ENCODE measurements at regions not wholly inside any gene's neighbourhood (a gene's known extent, or its start where the extent isn't known, plus 50 kb on each side); places are given as distances from the start of the nearest gene placed in this dataset.

DNA sequence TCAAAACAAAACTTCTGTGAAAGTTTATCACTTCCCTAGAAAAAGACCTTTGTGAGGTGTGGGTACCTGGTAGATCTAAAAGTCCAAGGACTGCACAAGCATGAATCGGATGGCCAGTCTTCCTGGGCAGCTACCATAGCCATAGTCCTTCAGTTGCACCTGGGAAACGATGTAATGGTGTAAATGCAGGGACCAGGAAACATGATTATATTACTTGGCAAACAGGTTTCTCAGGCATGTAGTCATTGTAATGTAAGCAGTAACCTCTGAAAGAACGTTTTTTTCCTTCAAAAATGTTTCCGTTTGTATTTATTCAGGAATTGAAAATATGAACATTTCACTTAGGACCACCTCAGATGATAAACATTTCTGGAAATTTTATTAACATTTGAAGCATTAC, 433.4 kb downstream of the DTWD2 start:
- TF ChIP-seq, protein P1, sequence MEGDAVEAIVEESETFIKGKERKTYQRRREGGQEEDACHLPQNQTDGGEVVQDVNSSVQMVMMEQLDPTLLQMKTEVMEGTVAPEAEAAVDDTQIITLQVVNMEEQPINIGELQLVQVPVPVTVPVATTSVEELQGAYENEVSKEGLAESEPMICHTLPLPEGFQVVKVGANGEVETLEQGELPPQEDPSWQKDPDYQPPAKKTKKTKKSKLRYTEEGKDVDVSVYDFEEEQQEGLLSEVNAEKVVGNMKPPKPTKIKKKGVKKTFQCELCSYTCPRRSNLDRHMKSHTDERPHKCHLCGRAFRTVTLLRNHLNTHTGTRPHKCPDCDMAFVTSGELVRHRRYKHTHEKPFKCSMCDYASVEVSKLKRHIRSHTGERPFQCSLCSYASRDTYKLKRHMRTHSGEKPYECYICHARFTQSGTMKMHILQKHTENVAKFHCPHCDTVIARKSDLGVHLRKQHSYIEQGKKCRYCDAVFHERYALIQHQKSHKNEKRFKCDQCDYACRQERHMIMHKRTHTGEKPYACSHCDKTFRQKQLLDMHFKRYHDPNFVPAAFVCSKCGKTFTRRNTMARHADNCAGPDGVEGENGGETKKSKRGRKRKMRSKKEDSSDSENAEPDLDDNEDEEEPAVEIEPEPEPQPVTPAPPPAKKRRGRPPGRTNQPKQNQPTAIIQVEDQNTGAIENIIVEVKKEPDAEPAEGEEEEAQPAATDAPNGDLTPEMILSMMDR (IDR thresholded peaks at IDR 0.05; ENCODE audit: control insufficient read depth, insufficient read depth, low read depth, low read length, missing control alignments): no peak
- DNase-seq (ENCODE audit: low read depth): no peak

GRCh38 chr5:118554241-118554640, 434.1 kb downstream of the DTWD2 start:
- no peak for DNase-seq (ENCODE audit: low read depth)
- no peak overlapping the region for H3K4me3 ChIP-seq (ENCODE audit: control insufficient read depth, low read depth, low read length)
- TF ChIP-seq, protein P1 (IDR thresholded peaks at IDR 0.05; ENCODE audit: control insufficient read depth, insufficient read depth, low read depth, low read length, missing control alignments): no peak

More for the DNA sequence above, 433.4 kb downstream of the DTWD2 start:
- H3K4me3 ChIP-seq (ENCODE audit: control insufficient read depth, low read depth, low read length): no peak overlapping the region

GRCh38 chr5:118553662-118554061, 434.7 kb downstream of the DTWD2 start:
- no peak overlapping the region for H3K4me3 ChIP-seq (ENCODE audit: control insufficient read depth, low read depth, low read length)
- TF ChIP-seq, protein P1 (IDR thresholded peaks at IDR 0.05; ENCODE audit: control insufficient read depth, insufficient read depth, low read depth, low read length, missing control alignments): no peak
- DNase-seq (ENCODE audit: low read depth): peak; percentile 99

DNA sequence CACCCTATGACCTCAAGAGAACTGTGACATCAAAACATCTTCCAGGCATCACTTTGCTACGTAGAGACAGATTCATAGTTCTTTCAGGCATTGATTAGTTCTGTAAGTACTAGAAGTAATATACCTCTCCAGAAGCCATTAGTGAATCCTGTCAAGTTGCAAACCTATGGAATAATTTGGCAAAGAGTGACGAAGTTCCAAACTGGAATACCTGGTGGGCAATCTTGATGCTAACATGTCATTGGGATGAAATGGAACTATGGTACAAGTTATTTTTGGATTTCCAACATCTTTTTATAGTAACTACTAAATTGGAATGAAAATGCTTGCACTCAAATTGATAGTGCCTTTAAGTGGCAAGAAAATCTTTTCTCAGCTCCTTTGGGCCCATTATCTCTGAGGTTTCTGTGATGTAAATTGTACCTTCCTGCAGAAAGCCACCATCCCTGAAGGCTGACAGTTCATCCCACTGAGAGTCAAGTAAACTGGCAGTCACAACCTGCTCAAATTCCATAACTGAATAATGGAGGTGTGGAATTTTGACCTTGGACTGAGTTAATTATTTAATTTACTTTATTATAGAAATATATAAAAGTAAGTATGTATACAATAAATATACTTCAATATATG, 435.5 kb downstream of the DTWD2 start:
- DNase-seq (ENCODE audit: low read depth): no peak
- H3K4me3 ChIP-seq (ENCODE audit: control insufficient read depth, low read depth, low read length): no peak overlapping the region
- TF ChIP-seq, protein P1 (IDR thresholded peaks at IDR 0.05; ENCODE audit: control insufficient read depth, insufficient read depth, low read depth, low read length, missing control alignments): no peak

DNA sequence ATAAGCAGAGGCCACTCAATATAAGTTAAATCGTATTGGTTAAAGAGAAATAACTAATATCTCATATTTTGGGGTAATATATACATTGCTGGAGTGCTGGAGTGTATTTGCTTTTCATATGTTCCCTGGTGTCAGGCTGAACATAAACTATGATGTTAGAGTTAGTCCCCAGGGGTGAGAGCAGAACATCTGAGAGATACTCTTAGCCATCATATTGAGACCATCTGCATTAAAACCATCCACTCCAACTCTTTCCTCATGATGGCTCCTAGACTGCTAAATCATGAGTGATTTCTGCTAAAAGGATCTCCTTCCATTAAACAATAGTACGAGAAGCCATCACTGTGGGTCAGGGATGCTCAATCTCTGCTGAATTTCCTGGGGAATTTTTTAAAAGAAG, 436.2 kb downstream of the DTWD2 start:
- TF ChIP-seq, protein P1 (IDR thresholded peaks at IDR 0.05; ENCODE audit: control insufficient read depth, insufficient read depth, low read depth, low read length, missing control alignments): no peak
- no peak for DNase-seq (ENCODE audit: low read depth)
- H3K4me3 ChIP-seq (ENCODE audit: control insufficient read depth, low read depth, low read length): no peak overlapping the region

- TF ChIP-seq, protein P1 (IDR thresholded peaks at IDR 0.05; ENCODE audit: control insufficient read depth, insufficient read depth, low read depth, low read length, missing control alignments): no peak
- no peak for DNase-seq (ENCODE audit: low read depth)
- H3K4me3 ChIP-seq (ENCODE audit: control insufficient read depth, low read depth, low read length): no peak overlapping the region
Measured at GRCh38 chr5:118551716-118552115, 436.6 kb downstream of the DTWD2 start.
